NT2/D1 (cell line): ENCODE measurements at regions not wholly inside any gene's neighbourhood (a gene's known extent, or its start where the extent isn't known, plus 50 kb on each side); places are given as distances from the start of the nearest gene placed in this dataset.

Experiments used
- DNase-seq: peaks from one replicate; pipeline ENCODE4 v3.0.0-alpha.2; 2011; ENCODE audit warnings: low read depth, low spot score
- H3K27me3 ChIP-seq: 2 replicates; pipeline ENCODE4 v1.6.0; 2011; ENCODE audit warnings: mild to moderate bottlenecking; ENCODE audit not compliant: insufficient read length, insufficient read depth
- H3K36me3 ChIP-seq: 2 replicates; pipeline ENCODE4 v1.6.1; 2011; ENCODE audit warnings: mild to moderate bottlenecking, low read length, mixed read lengths; ENCODE audit not compliant: insufficient read depth, insufficient read length
- H3K4me1 ChIP-seq: 2 replicates; pipeline ENCODE4 v1.5.1; 2011; ENCODE audit not compliant: insufficient read depth, insufficient read length
- H3K4me3 ChIP-seq: 2 replicates; pipeline ENCODE4 v1.5.1; 2011; ENCODE audit warnings: low read depth; ENCODE audit not compliant: insufficient read length
- H3K9ac ChIP-seq: 2 replicates; pipeline ENCODE4 v1.6.0; 2011; ENCODE audit warnings: low read depth; ENCODE audit not compliant: insufficient read length
- H3K9me3 ChIP-seq: 2 replicates; pipeline ENCODE4 v1.5.1; 2011; ENCODE audit warnings: mild to moderate bottlenecking, low read length; ENCODE audit not compliant: insufficient read depth
- SUZ12 ChIP-seq: IDR thresholded peaks from 2 replicates; pipeline ENCODE4 v1.6.1; 2011; ENCODE audit not compliant: insufficient read length, insufficient read depth; ENCODE audit errors: extremely low read depth
- YY1 ChIP-seq: IDR thresholded peaks from 2 replicates; pipeline ENCODE4 v1.6.1; 2011; ENCODE audit not compliant: insufficient read length, insufficient read depth
- ZNF274 ChIP-seq: IDR thresholded peaks from 2 replicates; pipeline ENCODE4 v1.6.1; 2011; ENCODE audit warnings: mild to moderate bottlenecking, low read depth, low read length

GRCh38 chr15:67999320-68000100 is 54.6 kb upstream of the PIAS1 start:
- H3K27me3 ChIP-seq, result no peaks in the 10 kb centered on the region
- TF ChIP-seq SUZ12, result no peak
- no peak for TF ChIP-seq ZNF274
- no peaks in the 10 kb centered on the region for H3K36me3 ChIP-seq
- no peak overlapping the region for H3K9ac ChIP-seq
- DNase-seq, result no peak
- H3K4me3 ChIP-seq, result no peak overlapping the region
- H3K9me3 ChIP-seq, result no peaks in the 10 kb centered on the region
- H3K4me1 ChIP-seq, result no peaks in the 10 kb centered on the region

- DNase-seq, result no peak
- no peaks in the 10 kb centered on the region for H3K36me3 ChIP-seq
- no peak overlapping the region for H3K9ac ChIP-seq
- no peaks in the 10 kb centered on the region for H3K9me3 ChIP-seq
- no peaks in the 10 kb centered on the region for H3K27me3 ChIP-seq
- no peaks in the 10 kb centered on the region for H3K4me1 ChIP-seq
- no peak for TF ChIP-seq ZNF274
- TF ChIP-seq SUZ12, result no peak
- TF ChIP-seq YY1, result no peak
- H3K4me3 ChIP-seq, result no peak overlapping the region
These were observed 53.4 kb upstream of the PIAS1 start for GRCh38 chr15:68000754-68001153.

GRCh38 chr15:68001811-68002210 is 52.3 kb upstream of the PIAS1 start:
- Histone ChIP-seq H3K4me1 (no peaks in the 10 kb centered on the region), H3K9ac (no peak overlapping the region), H3K27me3 (no peaks in the 10 kb centered on the region), H3K36me3 (no peaks in the 10 kb centered on the region), H3K4me3 (no peak overlapping the region), H3K9me3 (no peaks in the 10 kb centered on the region; the same call in 1 of the 2 replicates)
- DNase-seq, result no peak
- TF ChIP-seq YY1, result no peak
- TF ChIP-seq ZNF274, result no peak
- TF ChIP-seq SUZ12, result no peak

GRCh38 chr15:68003297-68003696 is 50.8 kb upstream of the PIAS1 start:
- H3K27me3 ChIP-seq, result no peaks in the 10 kb centered on the region
- TF ChIP-seq ZNF274, result no peak
- no peak for TF ChIP-seq YY1
- TF ChIP-seq SUZ12, result no peak
- no peak for DNase-seq
- peaks cover 7% of the 10 kb centered on the region for H3K9me3 ChIP-seq
- H3K36me3 ChIP-seq, result no peaks in the 10 kb centered on the region
- no peak overlapping the region for H3K4me3 ChIP-seq
- H3K9ac ChIP-seq, result no peak overlapping the region
- H3K4me1 ChIP-seq, result no peaks in the 10 kb centered on the region
